Spleen (tissue), 7 donors: ENCODE measurements at regions not wholly inside any gene's neighbourhood (a gene's known extent, or its start where the extent isn't known, plus 50 kb on each side); places are given as distances from the start of the nearest gene placed in this dataset.

Experiments
- POLR2A ChIP-seq, 3 donors: fragments of 450-650 bp; IDR thresholded peaks; one replicate each; pipeline ENCODE4 v1.5.1; 2017; ENCODE audit warnings: antibody characterized with exemption in 3 of 3, mild to moderate bottlenecking in 1 of 3
- POLR2AphosphoS5 ChIP-seq, 3 donors: sonication (generic); formaldehyde crosslinking; IDR thresholded peaks; one replicate each; pipeline ENCODE4 v1.5.1; 2017; ENCODE audit warnings: antibody characterized with exemption in 3 of 3
- TF ChIP-seq, protein P1 (sequence below), 11 experiments: fragments of 200-600 bp in 7 of 11; fragments of 450-650 bp in 4 of 11; sonication (generic) in 4 of 11; IDR thresholded peaks in 8 of 11; conservative IDR thresholded peaks in 3 of 11; 1 replicate in 7 of 11; 2 replicates in 4 of 11; pipeline versions ENCODE4 v1.4.0 to v1.8.0; 2016 to 2021; ENCODE audit warnings: antibody characterized with exemption in 11 of 11, inconsistent platforms in 4 of 11, mild to moderate bottlenecking in 1 of 11
- donor health status: DM: no; HTN: no; CAD: no; lungs with moderate emphysema.
- donor health status: DM: no; HTN: no; CAD: no.
- donor health status: DM: no; HTN: no; CAD: no.

DNA sequence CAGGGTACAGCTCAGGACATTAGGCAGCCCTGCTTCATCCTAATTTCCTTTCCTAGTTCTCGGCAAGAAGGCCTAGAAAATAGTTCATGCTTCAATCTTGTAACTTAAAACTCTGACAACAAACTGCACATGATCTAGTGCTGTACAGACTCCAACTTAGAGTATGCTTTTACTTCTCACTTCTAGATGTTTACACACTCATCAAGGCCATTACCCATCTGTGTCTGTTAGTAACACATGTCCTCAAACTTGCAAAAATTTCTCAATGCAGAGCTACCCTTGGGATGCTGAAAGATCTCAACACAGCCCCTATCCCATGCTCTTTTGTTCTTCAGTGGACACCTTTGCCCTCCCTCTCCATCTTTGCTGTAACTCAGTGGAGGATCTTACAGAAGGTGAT lies 252.0 kb downstream of the OSR1 start:
- TF ChIP-seq, protein P1, sequence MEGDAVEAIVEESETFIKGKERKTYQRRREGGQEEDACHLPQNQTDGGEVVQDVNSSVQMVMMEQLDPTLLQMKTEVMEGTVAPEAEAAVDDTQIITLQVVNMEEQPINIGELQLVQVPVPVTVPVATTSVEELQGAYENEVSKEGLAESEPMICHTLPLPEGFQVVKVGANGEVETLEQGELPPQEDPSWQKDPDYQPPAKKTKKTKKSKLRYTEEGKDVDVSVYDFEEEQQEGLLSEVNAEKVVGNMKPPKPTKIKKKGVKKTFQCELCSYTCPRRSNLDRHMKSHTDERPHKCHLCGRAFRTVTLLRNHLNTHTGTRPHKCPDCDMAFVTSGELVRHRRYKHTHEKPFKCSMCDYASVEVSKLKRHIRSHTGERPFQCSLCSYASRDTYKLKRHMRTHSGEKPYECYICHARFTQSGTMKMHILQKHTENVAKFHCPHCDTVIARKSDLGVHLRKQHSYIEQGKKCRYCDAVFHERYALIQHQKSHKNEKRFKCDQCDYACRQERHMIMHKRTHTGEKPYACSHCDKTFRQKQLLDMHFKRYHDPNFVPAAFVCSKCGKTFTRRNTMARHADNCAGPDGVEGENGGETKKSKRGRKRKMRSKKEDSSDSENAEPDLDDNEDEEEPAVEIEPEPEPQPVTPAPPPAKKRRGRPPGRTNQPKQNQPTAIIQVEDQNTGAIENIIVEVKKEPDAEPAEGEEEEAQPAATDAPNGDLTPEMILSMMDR (IDR thresholded peaks at IDR 0.05 in 8 of 11, conservative IDR thresholded peaks at IDR 0.05 in 3 of 11) = no peak
- TF ChIP-seq POLR2AphosphoS5 (IDR thresholded peaks at IDR 0.05) (no peak), POLR2A (IDR thresholded peaks at IDR 0.05) (no peak)
